ENCODE measurements at regions not wholly inside any gene's neighbourhood (a gene's known extent, or its start where the extent isn't known, plus 50 kb on each side); places are given as distances from the start of the nearest gene placed in this dataset.

GRCh38 chr14:38387821-38388220, 131.9 kb upstream of the CLEC14A start:
- DNase-seq: no peak

GRCh38 chr14:38385836-38386235, 129.9 kb upstream of the CLEC14A start:
- Histone ChIP-seq H3F3A (ENCODE audit: insufficient read depth) (no peaks in the 10 kb centered on the region), H3K9me3 (ENCODE audit: low read depth) (peaks cover 2% of the 10 kb centered on the region), H3K36me3 (ENCODE audit: low read depth) (no peaks in the 10 kb centered on the region), H3K4me3 (no peak overlapping the region), H3K4me2 (ENCODE audit: unreplicated experiment) (no peak overlapping the region), H4K20me1 (ENCODE audit: insufficient read depth) (no peaks in the 10 kb centered on the region), H3K27me3 (replicated peaks; ENCODE audit: insufficient read depth) (no peaks in the 10 kb centered on the region), H3K79me2 (ENCODE audit: insufficient read depth) (no peaks in the 10 kb centered on the region), H3K9me2 (ENCODE audit: insufficient read depth) (0 out of 2 replicates have a peak, but pooled peaks cover 3% of the 10 kb centered on the region), H2AFZ (no peak overlapping the region), H3K9ac (no peak overlapping the region), H3K4me1 (ENCODE audit: insufficient read depth) (peaks cover 12% of the 10 kb centered on the region), H3K27ac (no peak overlapping the region)
- no peak for DNase-seq
- TF ChIP-seq EZH2 (IDR thresholded peaks at IDR 0.05; ENCODE audit: insufficient read depth, poor library complexity, severe bottlenecking): no peak
- no peak for TF ChIP-seq EZH2phosphoT487 (IDR thresholded peaks at IDR 0.05; ENCODE audit: insufficient read depth, low read depth)
- in situ Hi-C loops (cut with MboI): no loop called here
- WGBS, 2 experiments (ENCODE audit: low coverage in 1 of 2, low lambda C conversion rate in 2 of 2, missing lambda C conversion rate in 2 of 2): 60 to 67% methylated on average over 3 of the region's 3 CpGs

More at GRCh38 chr14:38387821-38388220, 131.9 kb upstream of the CLEC14A start:
- Histone ChIP-seq H4K20me1 (ENCODE audit: insufficient read depth) (no peaks in the 10 kb centered on the region), H3K36me3 (ENCODE audit: low read depth) (no peaks in the 10 kb centered on the region), H3K4me1 (ENCODE audit: insufficient read depth) (peaks cover 22% of the 10 kb centered on the region), H3K4me2 (ENCODE audit: unreplicated experiment) (no peak overlapping the region), H3F3A (ENCODE audit: insufficient read depth) (no peaks in the 10 kb centered on the region), H3K4me3 (no peak overlapping the region), H3K9me2 (ENCODE audit: insufficient read depth) (0 out of 2 replicates have a peak, but pooled peaks cover 3% of the 10 kb centered on the region), H3K27me3 (replicated peaks; ENCODE audit: insufficient read depth) (no peaks in the 10 kb centered on the region), H3K9me3 (ENCODE audit: low read depth) (no peaks in the 10 kb centered on the region), H3K79me2 (ENCODE audit: insufficient read depth) (no peaks in the 10 kb centered on the region), H3K27ac (no peak overlapping the region), H3K9ac (no peak overlapping the region), H2AFZ (peak overlapping the region; percentile 47)
- 25 to 36% methylated on average over 2 of the region's 2 CpGs for WGBS, 2 experiments (ENCODE audit: low coverage in 1 of 2, low lambda C conversion rate in 2 of 2, missing lambda C conversion rate in 2 of 2)
- TF ChIP-seq EZH2 (IDR thresholded peaks at IDR 0.05; ENCODE audit: insufficient read depth, poor library complexity, severe bottlenecking) (no peak), EZH2phosphoT487 (IDR thresholded peaks at IDR 0.05; ENCODE audit: insufficient read depth, low read depth) (no peak)
- in situ Hi-C loops (cut with MboI): no loop called here

GRCh38 chr14:38385343-38385742, 129.4 kb upstream of the CLEC14A start:
- no peaks in the 10 kb centered on the region for H3K27me3 ChIP-seq (replicated peaks; ENCODE audit: insufficient read depth)
- H3K79me2 ChIP-seq (ENCODE audit: insufficient read depth): no peaks in the 10 kb centered on the region
- 64 to 67% methylated on average over 5 of the region's 5 CpGs for WGBS, 2 experiments (ENCODE audit: low coverage in 1 of 2, low lambda C conversion rate in 2 of 2, missing lambda C conversion rate in 2 of 2)
- H3K9me3 ChIP-seq (ENCODE audit: low read depth): peaks cover 3% of the 10 kb centered on the region
- H3K9ac ChIP-seq: no peak overlapping the region
- no peak overlapping the region for H3K4me3 ChIP-seq
- no peaks in the 10 kb centered on the region for H4K20me1 ChIP-seq (ENCODE audit: insufficient read depth)
- in situ Hi-C loops (cut with MboI): no loop called here
- H3K36me3 ChIP-seq (ENCODE audit: low read depth): no peaks in the 10 kb centered on the region
- H3K9me2 ChIP-seq (ENCODE audit: insufficient read depth): 0 out of 2 replicates have a peak, but pooled peaks cover 3% of the 10 kb centered on the region
- H2AFZ ChIP-seq: no peak overlapping the region
- TF ChIP-seq EZH2 (IDR thresholded peaks at IDR 0.05; ENCODE audit: insufficient read depth, poor library complexity, severe bottlenecking) (no peak), EZH2phosphoT487 (IDR thresholded peaks at IDR 0.05; ENCODE audit: insufficient read depth, low read depth) (no peak)
- H3K4me1 ChIP-seq (ENCODE audit: insufficient read depth): peaks cover 11% of the 10 kb centered on the region
- no peaks in the 10 kb centered on the region for H3F3A ChIP-seq (ENCODE audit: insufficient read depth)
- no peak for DNase-seq
- H3K27ac ChIP-seq: no peak overlapping the region
- H3K4me2 ChIP-seq (ENCODE audit: unreplicated experiment): no peak overlapping the region

- Histone ChIP-seq H3K4me2 (ENCODE audit: unreplicated experiment) (no peak overlapping the region), H3K36me3 (ENCODE audit: low read depth) (no peaks in the 10 kb centered on the region), H4K20me1 (ENCODE audit: insufficient read depth) (no peaks in the 10 kb centered on the region), H3K9ac (no peak overlapping the region), H3K9me3 (ENCODE audit: low read depth) (peaks cover 3% of the 10 kb centered on the region), H3K9me2 (ENCODE audit: insufficient read depth) (0 out of 2 replicates have a peak, but pooled peaks cover 3% of the 10 kb centered on the region), H3K27ac (no peak overlapping the region), H3K79me2 (ENCODE audit: insufficient read depth) (no peaks in the 10 kb centered on the region), H3K27me3 (replicated peaks; ENCODE audit: insufficient read depth) (no peaks in the 10 kb centered on the region), H3K4me1 (ENCODE audit: insufficient read depth) (peaks cover 6% of the 10 kb centered on the region), H3F3A (ENCODE audit: insufficient read depth) (no peaks in the 10 kb centered on the region), H3K4me3 (no peak overlapping the region), H2AFZ (no peak overlapping the region)
- WGBS, 2 experiments (ENCODE audit: low coverage in 1 of 2, low lambda C conversion rate in 2 of 2, missing lambda C conversion rate in 2 of 2): 83 to 88% methylated on average over 1 of the region's 1 CpG
- DNase-seq: no peak
- no peak for TF ChIP-seq EZH2 (IDR thresholded peaks at IDR 0.05; ENCODE audit: insufficient read depth, poor library complexity, severe bottlenecking)
- TF ChIP-seq EZH2phosphoT487 (IDR thresholded peaks at IDR 0.05; ENCODE audit: insufficient read depth, low read depth): no peak
- in situ Hi-C loops (cut with MboI): no loop called here
Observed at GRCh38 chr14:38384741-38385140, 128.8 kb upstream of the CLEC14A start.

- H3K9me2 ChIP-seq (ENCODE audit: insufficient read depth): no peaks in the 10 kb centered on the region
- H3K27ac ChIP-seq: no peak overlapping the region
- WGBS, 2 experiments (ENCODE audit: low coverage in 1 of 2, low lambda C conversion rate in 2 of 2, missing lambda C conversion rate in 2 of 2): 75 to 77% methylated on average over 4 of the region's 4 CpGs
- no peak overlapping the region for H3K4me2 ChIP-seq (ENCODE audit: unreplicated experiment)
- in situ Hi-C loops (cut with MboI): no loop called here
- H3K4me1 ChIP-seq (ENCODE audit: insufficient read depth): no peaks in the 10 kb centered on the region
- H3K4me3 ChIP-seq: no peak overlapping the region
- TF ChIP-seq EZH2phosphoT487 (IDR thresholded peaks at IDR 0.05; ENCODE audit: insufficient read depth, low read depth): no peak
- TF ChIP-seq EZH2 (IDR thresholded peaks at IDR 0.05; ENCODE audit: insufficient read depth, poor library complexity, severe bottlenecking): no peak
- no peaks in the 10 kb centered on the region for H4K20me1 ChIP-seq (ENCODE audit: insufficient read depth)
- no peaks in the 10 kb centered on the region for H3K79me2 ChIP-seq (ENCODE audit: insufficient read depth)
- H3F3A ChIP-seq (ENCODE audit: insufficient read depth): no peaks in the 10 kb centered on the region
- DNase-seq: no peak
- no peak overlapping the region for H3K9ac ChIP-seq
- peak overlapping the region; percentile 18; the same call in 1 of the 2 replicates for H2AFZ ChIP-seq
- no peaks in the 10 kb centered on the region for H3K36me3 ChIP-seq (ENCODE audit: low read depth)
- H3K27me3 ChIP-seq (replicated peaks; ENCODE audit: insufficient read depth): no peaks in the 10 kb centered on the region
- H3K9me3 ChIP-seq (ENCODE audit: low read depth): no peaks in the 10 kb centered on the region
Observed at GRCh38 chr14:38367922-38368321, 112.0 kb upstream of the CLEC14A start.

Data from GM23248 (cell line).